Amniotic stem cell (primary cell): ENCODE measurements at regions not wholly inside any gene's neighbourhood (a gene's known extent, or its start where the extent isn't known, plus 50 kb on each side); places are given as distances from the start of the nearest gene placed in this dataset.

Experiments used
- DNase-seq: peaks from one replicate; lab custom pipeline; 2025; lab: John Stamatoyannopoulos, UW

- no peak for DNase-seq
Measured at GRCh38 chr11:122230385-122230755, 114.4 kb upstream of the BLID start.

GRCh38 chr11:122229481-122230384 is 113.7 kb upstream of the BLID start:
- no peak for DNase-seq

- no peak for DNase-seq
Measured at GRCh38 chr11:122229078-122229477, 113.1 kb upstream of the BLID start.

- no peak for DNase-seq
Measured at GRCh38 chr11:122226810-122227379, 110.9 kb upstream of the BLID start.

GRCh38 chr11:122224867-122225266 is 108.9 kb upstream of the BLID start:
- no peak for DNase-seq

- no peak for DNase-seq
Measured at GRCh38 chr11:122220321-122220720, 104.3 kb upstream of the BLID start.

GRCh38 chr11:122219791-122220190 is 103.8 kb upstream of the BLID start:
- DNase-seq = no peak

- peak; percentile 86 for DNase-seq
Measured at GRCh38 chr11:122215244-122215992, 99.4 kb upstream of the BLID start.

GRCh38 chr11:122214567-122214966 is 98.6 kb upstream of the BLID start:
- no peak for DNase-seq

GRCh38 chr11:122214080-122214479 is 98.1 kb upstream of the BLID start:
- DNase-seq = no peak

GRCh38 chr11:122213171-122213570 is 97.2 kb upstream of the BLID start:
- DNase-seq = no peak

- no peak for DNase-seq
Measured at GRCh38 chr11:122210367-122210997, 94.5 kb upstream of the BLID start.

GRCh38 chr11:122209619-122210366 is 93.8 kb upstream of the BLID start:
- no peak for DNase-seq

- DNase-seq = no peak
Measured at GRCh38 chr11:122207921-122208764, 92.1 kb upstream of the BLID start.

- peak; percentile 59 for DNase-seq
Measured at GRCh38 chr11:122207505-122207904, 91.5 kb upstream of the BLID start.

GRCh38 chr11:122205036-122205435 is 89.0 kb upstream of the BLID start:
- no peak for DNase-seq

GRCh38 chr11:122204206-122204605 is 88.2 kb upstream of the BLID start:
- DNase-seq = no peak

- no peak for DNase-seq
Measured at GRCh38 chr11:122202951-122203456, 87.0 kb upstream of the BLID start.

GRCh38 chr11:122202161-122202950 is 86.3 kb upstream of the BLID start:
- DNase-seq = peak; percentile 42

- no peak for DNase-seq
Measured at GRCh38 chr11:122201106-122201505, 85.1 kb upstream of the BLID start.
